ENCODE measurements at regions not wholly inside any gene's neighbourhood (a gene's known extent, or its start where the extent isn't known, plus 50 kb on each side); places are given as distances from the start of the nearest gene placed in this dataset.
A peak's percentile ranks its signal among the peaks of the same experiment; 100 is the strongest.

DNA sequence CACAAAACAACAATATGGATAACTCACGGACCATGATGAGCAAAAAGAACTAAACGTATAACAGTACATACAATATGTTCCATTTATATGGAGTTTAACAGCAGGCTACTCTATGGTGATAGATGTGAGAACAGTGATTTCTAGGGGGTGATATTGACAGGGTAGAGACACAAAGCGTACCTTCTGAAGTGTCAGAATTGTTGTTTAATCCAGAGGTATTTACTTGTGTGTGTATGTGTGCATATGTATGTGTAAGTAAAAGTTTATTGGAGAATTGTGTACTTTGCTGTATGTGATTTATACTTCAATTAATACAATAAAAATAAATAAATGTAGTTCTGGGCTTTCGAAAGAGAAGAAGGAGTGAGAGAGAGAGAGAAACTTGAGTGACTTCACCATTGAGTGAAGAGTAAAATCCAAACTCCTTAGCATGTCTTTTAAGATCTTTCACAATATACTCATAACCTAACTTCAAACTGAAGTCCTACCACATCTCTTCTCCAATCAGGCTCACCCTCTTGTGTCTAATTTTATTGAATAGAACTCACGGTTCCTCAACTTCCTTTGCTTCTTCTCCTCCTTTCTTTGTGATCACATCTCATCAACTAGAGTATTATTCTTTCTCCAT, 126.0 kb upstream of the KLF7 start:
- no peaks in the 10 kb centered on the region; the same call in 1 of the 2 replicates for H3K9me3 ChIP-seq (ENCODE audit: control insufficient read depth, insufficient read depth, low read depth, low read length)
- no peak overlapping the region for H3K4me3 ChIP-seq (ENCODE audit: low read depth, low read length)
- peaks cover 18% of the 10 kb centered on the region for H3K4me1 ChIP-seq (ENCODE audit: control insufficient read depth, insufficient read depth, low read length)
- H3K27ac ChIP-seq (ENCODE audit: low read depth, low read length): no peak overlapping the region
- H3K9ac ChIP-seq (ENCODE audit: low read length): no peak overlapping the region
- H3K27me3 ChIP-seq (ENCODE audit: control insufficient read depth, insufficient read depth, low read length): no peaks in the 10 kb centered on the region
- H3K36me3 ChIP-seq (ENCODE audit: control insufficient read depth, insufficient read depth, low read length): no peaks in the 10 kb centered on the region

DNA sequence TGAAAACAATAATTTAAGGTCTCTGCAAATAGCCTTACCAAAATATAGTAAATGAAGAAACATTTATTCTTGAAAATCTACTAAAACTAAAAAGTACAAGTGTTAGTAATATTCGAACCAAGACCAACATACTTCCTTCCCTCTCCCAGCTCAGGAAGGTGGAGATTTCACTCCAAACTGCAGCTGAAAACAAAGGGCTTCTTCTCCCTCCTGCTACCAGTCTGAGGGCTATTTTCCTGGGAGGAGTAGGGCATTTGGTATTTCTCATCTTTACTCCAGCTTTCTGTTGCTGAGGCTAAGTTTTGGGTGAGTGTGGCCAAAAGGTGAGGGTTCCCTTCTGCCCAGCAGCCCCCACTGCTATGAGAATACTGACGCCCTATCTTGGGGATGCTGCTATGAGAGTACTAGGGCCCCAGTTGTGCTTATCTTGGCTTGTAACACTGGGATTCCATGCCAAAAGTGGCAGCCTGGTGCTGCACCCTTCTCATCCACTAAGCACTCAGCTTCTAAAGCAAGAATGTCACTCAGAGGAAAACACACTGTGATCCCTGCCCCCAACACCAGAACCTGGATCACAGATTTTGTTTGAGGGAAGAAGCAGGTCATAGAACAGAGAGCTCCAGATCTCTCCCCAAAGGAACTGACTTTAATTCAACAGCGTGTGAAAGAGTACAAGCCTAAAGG, 130.7 kb upstream of the KLF7 start:
- H3K27ac ChIP-seq (ENCODE audit: low read depth, low read length): no peak overlapping the region
- peak overlapping the region; percentile 3 for H3K9ac ChIP-seq (ENCODE audit: low read length)
- no peaks in the 10 kb centered on the region for H3K36me3 ChIP-seq (ENCODE audit: control insufficient read depth, insufficient read depth, low read length)
- peaks cover 22% of the 10 kb centered on the region for H3K4me1 ChIP-seq (ENCODE audit: control insufficient read depth, insufficient read depth, low read length)
- no peak overlapping the region for H3K4me3 ChIP-seq (ENCODE audit: low read depth, low read length)
- H3K27me3 ChIP-seq (ENCODE audit: control insufficient read depth, insufficient read depth, low read length): no peaks in the 10 kb centered on the region
- no peaks in the 10 kb centered on the region; the same call in 1 of the 2 replicates for H3K9me3 ChIP-seq (ENCODE audit: control insufficient read depth, insufficient read depth, low read depth, low read length)

DNA sequence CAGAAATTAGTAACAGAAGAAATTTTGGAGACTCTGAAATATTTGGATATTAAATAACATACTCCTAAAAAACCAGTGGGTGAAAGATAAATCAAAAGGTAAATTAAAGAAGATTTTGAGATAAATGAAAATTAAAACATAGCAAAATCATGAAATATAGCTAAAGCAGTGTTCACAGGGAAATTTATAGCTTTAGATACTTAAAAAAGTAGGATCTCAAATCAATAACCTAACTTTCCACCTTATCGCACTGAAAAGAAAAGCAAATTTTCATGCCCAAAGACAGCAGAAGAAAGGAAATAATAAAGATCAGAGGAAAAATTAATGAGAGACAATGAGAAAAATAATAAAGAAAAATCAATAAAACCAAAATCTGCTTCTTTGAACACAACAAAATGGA, 135.1 kb upstream of the KLF7 start:
- Histone ChIP-seq H3K36me3 (ENCODE audit: control insufficient read depth, insufficient read depth, low read length) (no peaks in the 10 kb centered on the region), H3K9ac (ENCODE audit: low read length) (no peak overlapping the region), H3K4me3 (ENCODE audit: low read depth, low read length) (no peak overlapping the region)

DNA sequence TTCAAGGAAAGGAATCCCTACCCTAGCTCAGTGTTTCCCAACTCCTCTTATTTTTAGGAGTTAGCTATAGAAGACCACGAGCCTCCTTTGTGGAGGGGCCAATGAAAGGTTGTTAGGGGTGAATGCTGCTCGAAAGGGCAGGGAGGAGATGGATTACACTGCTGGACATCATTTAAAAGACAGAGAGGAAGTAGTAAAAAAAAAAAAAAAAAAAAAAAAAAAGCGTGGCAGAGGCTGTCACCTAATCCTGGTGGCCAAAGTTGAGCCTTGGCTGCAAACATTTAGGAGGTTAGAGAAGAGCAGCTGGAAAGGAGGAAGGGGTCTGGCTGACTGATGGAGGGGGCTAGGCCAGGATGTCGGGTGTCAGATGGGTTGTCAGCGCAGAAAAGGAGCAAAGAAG, 139.0 kb upstream of the KLF7 start:
- H3K9me3 ChIP-seq (ENCODE audit: control insufficient read depth, insufficient read depth, low read depth, low read length): no peaks in the 10 kb centered on the region
- no peaks in the 10 kb centered on the region for H3K27me3 ChIP-seq (ENCODE audit: control insufficient read depth, insufficient read depth, low read length)
- peaks cover 5% of the 10 kb centered on the region; the same call in 1 of the 2 replicates for H3K4me1 ChIP-seq (ENCODE audit: control insufficient read depth, insufficient read depth, low read length)
- no peak overlapping the region for H3K9ac ChIP-seq (ENCODE audit: low read length)
- H3K36me3 ChIP-seq (ENCODE audit: control insufficient read depth, insufficient read depth, low read length): no peaks in the 10 kb centered on the region
- no peak overlapping the region for H3K27ac ChIP-seq (ENCODE audit: low read depth, low read length)
- no peak overlapping the region for H3K4me3 ChIP-seq (ENCODE audit: low read depth, low read length)

More for the DNA sequence above, 135.1 kb upstream of the KLF7 start:
- Histone ChIP-seq H3K27ac (ENCODE audit: low read depth, low read length) (no peak overlapping the region), H3K4me1 (ENCODE audit: control insufficient read depth, insufficient read depth, low read length) (peaks cover 22% of the 10 kb centered on the region), H3K9me3 (ENCODE audit: control insufficient read depth, insufficient read depth, low read depth, low read length) (no peaks in the 10 kb centered on the region), H3K27me3 (ENCODE audit: control insufficient read depth, insufficient read depth, low read length) (no peaks in the 10 kb centered on the region)

DNA sequence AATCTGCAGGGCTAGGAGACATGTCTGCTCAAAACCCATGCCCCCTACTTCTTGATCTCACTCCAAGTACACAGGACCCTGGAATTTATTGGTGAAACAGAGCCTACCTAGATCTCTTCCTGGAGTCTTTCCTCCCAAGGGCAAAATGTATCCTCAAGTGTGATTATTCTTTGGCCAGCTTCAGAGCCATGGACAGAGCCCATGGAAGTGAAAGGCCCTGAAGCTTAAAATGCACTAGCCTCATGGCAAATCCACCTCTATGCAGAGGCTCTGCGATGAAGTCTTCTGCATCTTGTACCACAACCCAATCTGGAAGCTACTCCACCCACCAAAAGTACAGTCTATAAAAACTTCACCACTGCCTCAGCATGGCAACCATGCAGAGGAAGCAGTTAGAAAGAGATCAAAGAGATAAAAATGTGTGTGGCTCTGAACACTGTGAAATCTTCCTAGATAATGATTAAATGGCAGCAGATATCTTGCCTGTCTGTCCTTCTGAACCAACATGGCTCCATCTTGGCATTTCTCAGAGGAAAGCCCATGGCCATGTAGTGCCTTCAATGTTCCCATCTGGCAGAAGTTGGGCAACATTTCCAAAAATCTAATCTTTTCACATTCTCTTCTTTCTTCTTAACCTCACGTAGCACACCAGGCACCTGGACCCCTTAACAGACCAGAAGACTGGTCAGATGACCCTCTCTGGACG, 142.9 kb upstream of the KLF7 start:
- Histone ChIP-seq H3K27ac (ENCODE audit: low read depth, low read length) (no peak overlapping the region), H3K9me3 (ENCODE audit: control insufficient read depth, insufficient read depth, low read depth, low read length) (no peaks in the 10 kb centered on the region), H3K36me3 (ENCODE audit: control insufficient read depth, insufficient read depth, low read length) (no peaks in the 10 kb centered on the region), H3K27me3 (ENCODE audit: control insufficient read depth, insufficient read depth, low read length) (no peaks in the 10 kb centered on the region), H3K9ac (ENCODE audit: low read length) (no peak overlapping the region), H3K4me3 (ENCODE audit: low read depth, low read length) (no peak overlapping the region), H3K4me1 (ENCODE audit: control insufficient read depth, insufficient read depth, low read length) (peaks cover 17% of the 10 kb centered on the region; the same call in 1 of the 2 replicates)

DNA sequence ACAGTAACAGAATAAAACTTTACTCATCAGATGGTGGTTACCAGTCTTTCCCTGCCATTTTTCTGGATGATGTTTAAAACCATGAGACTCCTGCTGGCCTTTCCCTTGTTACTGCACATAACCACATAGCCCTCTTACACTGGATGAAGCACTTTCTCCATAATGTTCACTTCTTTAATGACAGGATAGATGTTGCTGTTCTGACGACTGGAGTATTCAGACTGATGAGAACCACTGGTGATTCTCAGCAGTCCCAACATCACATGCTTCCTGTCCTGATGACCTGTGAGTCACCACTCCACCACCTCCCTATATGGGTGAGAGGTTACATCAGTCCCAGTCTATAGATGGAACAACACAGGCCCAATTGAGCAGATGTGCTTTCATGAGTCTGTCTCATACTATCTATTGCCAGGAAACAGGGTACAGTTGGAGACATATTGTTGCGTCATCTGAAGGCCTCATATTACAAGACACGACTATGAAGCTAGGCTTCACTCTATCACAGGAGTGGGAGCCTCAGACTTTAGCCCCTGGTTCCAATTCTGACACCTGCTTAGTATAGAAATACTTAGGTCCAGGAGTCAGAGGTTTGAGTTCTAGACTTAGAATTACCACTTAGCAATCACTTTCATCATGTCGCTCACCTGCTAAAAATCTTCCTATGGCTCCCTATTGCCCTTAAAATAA, 145.7 kb upstream of the KLF7 start:
- no peaks in the 10 kb centered on the region for H3K9me3 ChIP-seq (ENCODE audit: control insufficient read depth, insufficient read depth, low read depth, low read length)
- no peak overlapping the region for H3K27ac ChIP-seq (ENCODE audit: low read depth, low read length)
- H3K36me3 ChIP-seq (ENCODE audit: control insufficient read depth, insufficient read depth, low read length): no peaks in the 10 kb centered on the region
- no peaks in the 10 kb centered on the region for H3K27me3 ChIP-seq (ENCODE audit: control insufficient read depth, insufficient read depth, low read length)
- H3K9ac ChIP-seq (ENCODE audit: low read length): no peak overlapping the region
- no peak overlapping the region for H3K4me3 ChIP-seq (ENCODE audit: low read depth, low read length)
- peaks cover 17% of the 10 kb centered on the region for H3K4me1 ChIP-seq (ENCODE audit: control insufficient read depth, insufficient read depth, low read length)

DNA sequence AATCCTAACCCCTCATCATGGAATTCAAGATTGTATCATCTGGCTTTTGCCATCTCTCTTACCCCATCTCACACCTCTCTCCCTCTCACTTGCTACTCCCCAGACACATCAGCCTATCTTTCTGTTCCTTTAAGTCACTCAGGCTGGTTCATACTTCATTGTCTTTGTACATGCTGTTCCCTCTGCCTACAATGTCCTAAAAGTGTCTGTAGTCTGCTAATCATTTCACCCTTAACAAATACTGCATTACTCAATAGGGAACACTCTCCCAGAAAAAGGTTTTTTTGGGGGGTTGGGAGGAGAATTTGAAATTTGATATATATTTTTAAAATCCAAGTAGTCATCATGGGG, 146.2 kb upstream of the KLF7 start:
- Histone ChIP-seq H3K9me3 (ENCODE audit: control insufficient read depth, insufficient read depth, low read depth, low read length) (no peaks in the 10 kb centered on the region), H3K36me3 (ENCODE audit: control insufficient read depth, insufficient read depth, low read length) (no peaks in the 10 kb centered on the region), H3K4me1 (ENCODE audit: control insufficient read depth, insufficient read depth, low read length) (peaks cover 17% of the 10 kb centered on the region), H3K9ac (ENCODE audit: low read length) (no peak overlapping the region), H3K4me3 (ENCODE audit: low read depth, low read length) (no peak overlapping the region), H3K27ac (ENCODE audit: low read depth, low read length) (no peak overlapping the region), H3K27me3 (ENCODE audit: control insufficient read depth, insufficient read depth, low read length) (no peaks in the 10 kb centered on the region)

DNA sequence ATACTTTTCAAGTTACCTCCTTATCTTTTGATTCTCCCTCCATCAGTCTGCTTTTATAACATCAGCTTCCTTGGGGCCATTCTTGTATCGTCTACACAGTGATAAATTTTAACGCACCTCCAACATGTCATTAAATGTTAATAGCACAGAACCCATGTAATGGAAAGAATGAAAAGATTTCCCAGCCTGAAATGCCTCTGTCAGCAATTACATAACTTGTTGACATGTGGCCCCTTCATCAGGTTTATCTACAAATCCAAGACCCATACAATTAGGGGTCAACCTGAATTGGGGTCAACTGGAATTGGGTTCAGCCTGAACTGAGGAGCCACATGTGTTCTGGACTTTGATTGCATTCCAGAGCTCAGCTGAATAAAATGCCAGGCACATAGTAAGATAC, 148.2 kb upstream of the KLF7 start:
- Histone ChIP-seq H3K4me1 (ENCODE audit: control insufficient read depth, insufficient read depth, low read length) (peaks cover 17% of the 10 kb centered on the region), H3K27ac (ENCODE audit: low read depth, low read length) (no peak overlapping the region)

DNA sequence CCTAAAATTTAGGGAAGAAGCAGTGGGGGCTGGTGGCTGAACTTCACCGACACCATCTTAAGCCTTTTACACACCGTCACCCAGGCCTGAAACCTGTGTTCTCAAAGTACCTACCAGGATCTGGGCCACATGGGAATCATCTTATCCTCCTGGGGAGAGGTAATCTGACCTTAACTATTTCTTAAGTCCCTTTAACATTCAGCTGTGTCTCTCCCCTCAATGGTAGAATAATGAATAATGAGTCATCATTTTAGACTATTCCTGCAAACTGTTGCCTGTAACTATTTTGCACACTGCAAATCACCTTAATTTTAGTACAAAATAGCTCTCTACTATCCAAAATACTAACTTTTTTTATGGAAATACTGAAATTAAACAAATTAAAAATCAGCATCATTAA, 149.4 kb upstream of the KLF7 start:
- Histone ChIP-seq H3K36me3 (ENCODE audit: control insufficient read depth, insufficient read depth, low read length) (no peaks in the 10 kb centered on the region), H3K4me1 (ENCODE audit: control insufficient read depth, insufficient read depth, low read length) (peaks cover 17% of the 10 kb centered on the region), H3K27ac (ENCODE audit: low read depth, low read length) (no peak overlapping the region), H3K4me3 (ENCODE audit: low read depth, low read length) (no peak overlapping the region), H3K9ac (ENCODE audit: low read length) (no peak overlapping the region), H3K9me3 (ENCODE audit: control insufficient read depth, insufficient read depth, low read depth, low read length) (no peaks in the 10 kb centered on the region), H3K27me3 (ENCODE audit: control insufficient read depth, insufficient read depth, low read length) (no peaks in the 10 kb centered on the region)

More for the DNA sequence above, 148.2 kb upstream of the KLF7 start:
- H3K36me3 ChIP-seq (ENCODE audit: control insufficient read depth, insufficient read depth, low read length): no peaks in the 10 kb centered on the region
- H3K9ac ChIP-seq (ENCODE audit: low read length): no peak overlapping the region
- no peaks in the 10 kb centered on the region for H3K27me3 ChIP-seq (ENCODE audit: control insufficient read depth, insufficient read depth, low read length)
- no peaks in the 10 kb centered on the region for H3K9me3 ChIP-seq (ENCODE audit: control insufficient read depth, insufficient read depth, low read depth, low read length)
- H3K4me3 ChIP-seq (ENCODE audit: low read depth, low read length): no peak overlapping the region

DNA sequence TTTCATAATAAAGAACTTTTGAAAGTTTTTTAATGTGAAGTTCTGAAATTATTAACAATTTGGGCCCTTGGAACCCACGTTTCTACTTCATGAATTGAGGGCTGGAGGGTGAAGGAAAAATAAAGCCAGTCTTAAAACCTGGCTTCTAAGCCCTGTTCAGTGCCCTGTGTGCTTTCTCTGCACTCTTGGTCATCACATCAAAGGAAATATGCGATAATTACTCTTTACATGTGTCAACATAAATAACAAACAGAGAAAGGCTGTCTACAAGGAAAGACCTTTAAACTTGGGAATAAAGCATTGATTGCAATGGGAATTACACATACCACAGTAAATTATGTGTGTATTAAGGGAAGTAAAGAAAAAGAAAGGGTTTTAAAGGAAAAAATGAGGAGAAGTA, 150.7 kb upstream of the KLF7 start:
- no peaks in the 10 kb centered on the region for H3K9me3 ChIP-seq (ENCODE audit: control insufficient read depth, insufficient read depth, low read depth, low read length)
- no peaks in the 10 kb centered on the region for H3K27me3 ChIP-seq (ENCODE audit: control insufficient read depth, insufficient read depth, low read length)

DNA sequence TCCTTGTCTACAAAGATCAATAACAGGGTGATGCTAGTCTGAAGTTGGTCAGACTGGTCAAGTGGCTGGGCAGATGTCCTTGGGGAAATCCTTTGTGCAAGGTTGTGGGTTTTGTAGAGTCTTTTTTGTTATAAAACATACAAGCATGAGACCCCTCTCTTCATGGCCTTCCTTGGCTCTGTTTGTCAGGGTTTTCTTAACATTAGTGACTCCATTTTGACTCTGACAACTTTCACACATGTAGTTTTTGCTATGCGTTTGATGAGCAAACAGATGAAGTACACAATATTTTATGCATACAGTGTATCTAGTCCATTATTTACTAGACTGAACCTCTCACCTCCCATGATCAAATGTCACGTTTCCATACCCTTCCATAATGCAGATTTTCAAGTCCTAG, 151.2 kb upstream of the KLF7 start:
- H3K36me3 ChIP-seq (ENCODE audit: control insufficient read depth, insufficient read depth, low read length): no peaks in the 10 kb centered on the region
- peaks cover 6% of the 10 kb centered on the region for H3K4me1 ChIP-seq (ENCODE audit: control insufficient read depth, insufficient read depth, low read length)
- no peaks in the 10 kb centered on the region for H3K27me3 ChIP-seq (ENCODE audit: control insufficient read depth, insufficient read depth, low read length)
- H3K27ac ChIP-seq (ENCODE audit: low read depth, low read length): no peak overlapping the region
- H3K9me3 ChIP-seq (ENCODE audit: control insufficient read depth, insufficient read depth, low read depth, low read length): no peaks in the 10 kb centered on the region
- H3K4me3 ChIP-seq (ENCODE audit: low read depth, low read length): no peak overlapping the region
- H3K9ac ChIP-seq (ENCODE audit: low read length): no peak overlapping the region

More for the DNA sequence above, 150.7 kb upstream of the KLF7 start:
- Histone ChIP-seq H3K9ac (ENCODE audit: low read length) (no peak overlapping the region), H3K36me3 (ENCODE audit: control insufficient read depth, insufficient read depth, low read length) (no peaks in the 10 kb centered on the region), H3K27ac (ENCODE audit: low read depth, low read length) (no peak overlapping the region), H3K4me1 (ENCODE audit: control insufficient read depth, insufficient read depth, low read length) (peaks cover 6% of the 10 kb centered on the region), H3K4me3 (ENCODE audit: low read depth, low read length) (no peak overlapping the region)

Measured in HUES6 (cell line).